Astrocyte of the cerebellum (primary cell): ENCODE measurements at regions not wholly inside any gene's neighbourhood (a gene's known extent, or its start where the extent isn't known, plus 50 kb on each side); places are given as distances from the start of the nearest gene placed in this dataset.

ENCODE experiments used
- DNase-seq: peaks from one replicate; pipeline ENCODE4 v3.0.0-alpha.2; 2011; ENCODE audit warnings: low read depth
- H3K4me3 ChIP-seq: 2 replicates; pipeline ENCODE4 v1.5.1; 2011; ENCODE audit warnings: mild to moderate bottlenecking, low read depth, low read length, moderate library complexity
- in situ Hi-C: cut with HindIII; loops from 2 replicates; pipeline ENCODE4 v1.10.0; 2017; ENCODE audit warnings: low sequenced_read_pairs
- TF ChIP-seq, protein P1 (sequence below): IDR thresholded peaks from 2 replicates; pipeline ENCODE4 v1.5.1; 2012; ENCODE audit warnings: low read length, low read depth, moderate library complexity, mild to moderate bottlenecking; ENCODE audit errors: missing control alignments

DNA sequence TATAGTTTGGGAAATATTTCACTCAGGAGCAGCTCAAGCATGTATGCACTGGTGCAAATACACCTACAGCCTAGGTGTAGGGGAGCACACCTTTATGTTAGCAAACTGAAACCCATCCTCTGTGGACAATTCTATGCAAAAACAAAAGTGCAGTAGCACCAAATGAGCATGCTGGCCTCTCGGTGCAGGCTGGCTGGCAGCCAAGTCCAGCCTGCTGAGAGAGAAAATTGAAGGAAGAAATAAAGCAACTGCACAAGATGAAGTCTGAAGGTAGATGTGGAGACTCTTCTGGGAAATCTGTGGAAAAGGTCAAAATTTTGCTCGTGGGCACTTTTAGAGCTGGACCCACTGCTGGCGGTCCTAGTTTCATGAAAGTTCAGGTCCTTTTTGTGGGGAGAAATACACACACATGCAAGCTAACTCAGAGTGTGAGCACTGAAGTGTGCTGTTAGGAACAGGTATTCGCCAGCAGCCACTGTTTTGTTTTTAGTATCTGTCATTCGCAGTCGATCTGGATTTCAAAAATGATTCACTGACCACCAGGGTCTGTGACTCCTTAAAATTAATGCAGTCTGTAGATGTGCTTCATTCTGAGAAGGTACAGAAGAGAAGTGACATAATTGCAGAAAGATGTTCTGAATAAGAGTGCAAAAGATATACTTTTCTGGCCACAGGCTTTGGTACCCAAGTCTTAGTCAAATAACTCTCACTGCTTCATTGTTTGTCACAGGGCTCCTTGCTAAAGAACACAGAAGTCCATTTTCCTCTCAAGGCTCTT, 281.7 kb downstream of the PARP8 start:
- TF ChIP-seq, protein P1, sequence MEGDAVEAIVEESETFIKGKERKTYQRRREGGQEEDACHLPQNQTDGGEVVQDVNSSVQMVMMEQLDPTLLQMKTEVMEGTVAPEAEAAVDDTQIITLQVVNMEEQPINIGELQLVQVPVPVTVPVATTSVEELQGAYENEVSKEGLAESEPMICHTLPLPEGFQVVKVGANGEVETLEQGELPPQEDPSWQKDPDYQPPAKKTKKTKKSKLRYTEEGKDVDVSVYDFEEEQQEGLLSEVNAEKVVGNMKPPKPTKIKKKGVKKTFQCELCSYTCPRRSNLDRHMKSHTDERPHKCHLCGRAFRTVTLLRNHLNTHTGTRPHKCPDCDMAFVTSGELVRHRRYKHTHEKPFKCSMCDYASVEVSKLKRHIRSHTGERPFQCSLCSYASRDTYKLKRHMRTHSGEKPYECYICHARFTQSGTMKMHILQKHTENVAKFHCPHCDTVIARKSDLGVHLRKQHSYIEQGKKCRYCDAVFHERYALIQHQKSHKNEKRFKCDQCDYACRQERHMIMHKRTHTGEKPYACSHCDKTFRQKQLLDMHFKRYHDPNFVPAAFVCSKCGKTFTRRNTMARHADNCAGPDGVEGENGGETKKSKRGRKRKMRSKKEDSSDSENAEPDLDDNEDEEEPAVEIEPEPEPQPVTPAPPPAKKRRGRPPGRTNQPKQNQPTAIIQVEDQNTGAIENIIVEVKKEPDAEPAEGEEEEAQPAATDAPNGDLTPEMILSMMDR = no peak
- no peak for DNase-seq
- in situ Hi-C loops = no loop called here
- H3K4me3 ChIP-seq = no peak overlapping the region

DNA sequence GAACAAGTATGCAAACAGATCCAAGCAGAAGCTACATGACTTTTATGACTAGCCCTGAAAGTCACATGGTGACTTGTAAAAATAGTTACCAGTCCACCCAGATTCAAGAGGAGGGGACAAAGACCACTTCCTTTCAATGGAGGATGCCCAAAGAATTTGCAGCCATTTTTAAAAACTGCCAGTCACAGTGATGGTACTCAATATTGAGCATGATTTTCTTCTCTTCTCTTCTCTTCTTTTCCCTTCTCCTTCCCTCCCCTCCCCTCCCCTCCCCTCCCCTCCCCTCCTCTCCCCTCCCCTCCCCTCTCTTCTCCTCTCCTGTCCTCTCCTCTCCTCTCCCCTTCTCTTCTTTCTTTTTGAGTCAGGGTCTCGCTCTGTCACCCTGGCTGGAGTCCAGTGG, 286.9 kb downstream of the PARP8 start:
- in situ Hi-C loops = no loop called here
- no peak for DNase-seq
- TF ChIP-seq, protein P1 = no peak
- H3K4me3 ChIP-seq = no peak overlapping the region

DNA sequence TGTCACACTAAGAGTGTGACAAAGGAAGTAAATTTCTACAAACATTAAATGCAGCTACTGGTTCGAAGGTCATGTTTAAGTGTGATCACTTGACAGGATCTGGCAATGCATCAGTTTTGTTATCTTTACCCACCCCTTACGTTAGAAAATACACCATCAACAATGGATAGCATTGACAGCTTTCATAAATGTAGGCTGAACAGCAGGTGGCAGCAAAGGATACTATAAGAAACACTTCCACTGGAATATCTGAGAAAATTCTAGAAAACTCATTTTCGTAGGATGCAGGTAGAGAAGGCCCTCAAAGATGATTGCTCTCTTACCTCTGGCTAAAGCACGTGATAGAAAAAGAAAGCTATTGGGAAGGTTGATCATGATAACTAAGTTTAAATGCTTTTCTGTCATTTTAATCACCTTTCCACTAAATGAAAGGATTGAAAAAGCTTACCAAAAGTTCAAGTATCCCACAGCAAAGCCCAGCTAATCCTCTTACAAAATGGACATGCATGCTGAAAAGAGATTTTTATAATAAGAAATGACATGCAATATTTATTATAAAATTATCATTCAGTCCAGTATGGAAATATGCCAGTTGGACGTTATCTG, 292.5 kb downstream of the PARP8 start:
- DNase-seq = peak; percentile 12

DNA sequence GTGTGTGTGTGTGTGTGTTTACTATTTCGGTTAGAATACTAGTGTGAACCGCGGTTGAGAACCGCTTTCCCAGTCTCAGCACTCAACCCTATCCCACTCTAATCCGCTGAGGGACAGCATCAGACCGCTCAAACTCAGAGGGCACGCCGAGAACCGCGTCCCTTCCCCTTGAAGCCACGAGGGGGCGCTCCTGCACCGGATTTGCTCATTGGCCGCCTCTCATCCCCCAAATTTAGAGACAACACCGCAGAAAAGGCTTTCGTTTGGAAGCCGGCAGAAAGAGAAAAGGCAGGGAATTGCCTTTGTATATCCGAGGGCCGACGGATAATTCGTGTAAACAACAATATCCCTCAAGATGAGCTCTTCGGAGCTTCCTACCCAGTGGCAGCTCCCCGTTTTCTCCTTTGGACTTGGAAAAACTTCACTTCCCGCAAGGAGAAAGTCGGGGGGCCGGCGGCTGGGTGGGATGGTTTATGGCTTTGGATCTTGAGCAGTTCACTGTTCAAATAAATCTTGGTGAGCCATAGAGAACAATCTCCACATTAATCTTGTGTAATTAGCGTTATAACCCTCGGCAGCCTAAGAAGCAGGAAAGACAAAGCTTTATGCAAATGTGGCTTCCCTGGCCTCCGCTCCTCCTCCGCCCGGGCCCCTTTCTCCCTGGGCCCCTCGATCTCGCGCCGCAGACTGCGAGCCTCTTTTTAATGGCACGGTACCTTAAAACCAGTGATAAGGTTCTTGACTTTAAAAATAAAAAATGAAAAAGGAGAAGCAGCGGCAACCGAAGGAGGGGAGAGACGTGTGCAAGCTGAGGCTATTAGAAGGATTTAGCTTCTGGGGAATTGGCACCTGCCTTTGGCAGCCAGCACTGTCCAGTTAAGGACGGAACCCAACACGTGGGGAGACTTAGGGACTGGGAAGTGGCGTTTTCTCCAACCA, 296.8 kb downstream of the PARP8 start:
- in situ Hi-C loops = no loop called here
- H3K4me3 ChIP-seq = peak overlapping the region; percentile 36
- TF ChIP-seq, protein P1 = peak; percentile 93

More for the DNA sequence above, 292.5 kb downstream of the PARP8 start:
- TF ChIP-seq, protein P1 = peak; percentile 47
- no peak overlapping the region for H3K4me3 ChIP-seq
- in situ Hi-C loops = no loop called here

DNA sequence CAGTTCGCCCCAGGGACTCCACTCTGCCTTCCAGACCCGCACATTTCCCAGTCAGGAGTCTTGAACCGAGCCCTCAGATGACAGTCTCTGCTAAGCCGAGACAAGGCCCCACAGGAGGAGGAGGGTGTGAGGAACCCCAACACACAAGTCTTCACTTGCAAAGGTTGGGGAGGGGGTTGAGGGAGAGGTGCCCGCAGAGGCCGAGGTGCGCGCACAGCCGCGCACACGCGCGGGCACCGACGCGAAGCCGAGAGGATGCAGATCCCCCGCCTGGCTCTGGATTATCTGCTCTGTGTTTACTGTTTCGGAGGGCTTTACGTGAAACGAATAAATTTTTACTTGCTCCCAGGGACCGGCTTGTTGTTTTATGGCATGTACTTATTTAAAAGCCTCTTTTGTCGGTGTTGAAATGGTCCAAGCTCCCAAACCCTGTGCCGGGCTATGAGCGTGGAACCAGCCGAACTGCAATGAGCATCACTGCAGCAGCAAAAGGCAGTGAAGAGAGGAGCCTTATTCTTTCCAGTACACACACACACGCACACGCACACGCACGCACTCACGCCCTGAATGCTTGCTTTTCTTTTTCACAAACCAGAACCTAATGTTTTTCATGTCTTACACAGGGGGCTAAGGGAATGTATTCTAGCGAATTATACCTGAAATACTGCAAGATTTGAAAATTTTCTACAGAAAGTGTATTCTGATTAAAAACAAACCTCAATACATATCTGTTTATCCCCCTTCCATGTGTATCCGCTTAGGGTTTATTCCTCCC, 297.7 kb downstream of the PARP8 start:
- H3K4me3 ChIP-seq = no peak overlapping the region
- in situ Hi-C loops = no loop called here
- DNase-seq = no peak
- TF ChIP-seq, protein P1 = no peak

More for the DNA sequence above, 296.8 kb downstream of the PARP8 start:
- DNase-seq = peak; percentile 2
